Fibroblast of lung (primary cell): ENCODE measurements at regions not wholly inside any gene's neighbourhood (a gene's known extent, or its start where the extent isn't known, plus 50 kb on each side); places are given as distances from the start of the nearest gene placed in this dataset.

Experiments
- CTCF ChIP-seq, 2 donors: IDR thresholded peaks in 1 of 2; conservative IDR thresholded peaks in 1 of 2; 1 replicate in 1 of 2; 2 replicates in 1 of 2; pipeline ENCODE4 v1.5.1; 2011 to 2012; ENCODE audit warnings: low read length in 2 of 2, control low read depth in 1 of 2, inconsistent platforms in 1 of 2, low read depth in 1 of 2, mild to moderate bottlenecking in 1 of 2
- EZH2 ChIP-seq: IDR thresholded peaks from 2 replicates; pipeline ENCODE4 v1.5.1; 2012; ENCODE audit warnings: low read length, control low read depth, mild to moderate bottlenecking; ENCODE audit errors: missing control alignments

DNA sequence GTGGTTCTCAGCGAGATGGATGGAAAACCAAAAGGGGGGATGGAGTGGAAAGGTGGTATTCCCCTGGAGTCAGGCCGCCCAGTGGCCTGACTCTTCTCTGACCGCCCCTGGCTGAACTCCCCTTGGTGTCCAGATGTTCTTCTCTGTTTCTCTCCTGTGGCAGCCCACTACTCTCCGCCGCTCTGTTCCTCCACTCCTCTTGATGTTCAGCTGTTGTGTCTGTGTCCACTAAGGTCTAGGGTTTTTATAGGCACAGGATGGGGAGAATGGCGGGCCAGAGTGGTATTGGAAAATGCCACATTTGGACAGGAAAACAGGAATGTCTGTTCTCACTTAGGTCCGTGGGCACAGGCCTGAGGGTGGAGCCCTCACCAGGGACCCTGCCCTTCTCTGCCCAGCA is 954.3 kb upstream of the MBL2 start:
- no peak for TF ChIP-seq CTCF (conservative IDR thresholded peaks at IDR 0.05 in 1 of 2, IDR thresholded peaks at IDR 0.05 in 1 of 2; ENCODE audit: low read depth in 1 of 2, low read length in 2 of 2)
- no peak for TF ChIP-seq EZH2
